HT-29 (cell line): ENCODE measurements at regions not wholly inside any gene's neighbourhood (a gene's known extent, or its start where the extent isn't known, plus 50 kb on each side); places are given as distances from the start of the nearest gene placed in this dataset.
"Not testable (repeated sequence)": the region's sequence is repeated elsewhere in the genome, so short reads cannot be mapped to it uniquely, and the experiment has no call there.

ENCODE experiments used
- DNase-seq: peaks from one replicate; pipeline ENCODE4 v3.0.0-alpha.2; 2015; ENCODE audit warnings: low spot score

DNA sequence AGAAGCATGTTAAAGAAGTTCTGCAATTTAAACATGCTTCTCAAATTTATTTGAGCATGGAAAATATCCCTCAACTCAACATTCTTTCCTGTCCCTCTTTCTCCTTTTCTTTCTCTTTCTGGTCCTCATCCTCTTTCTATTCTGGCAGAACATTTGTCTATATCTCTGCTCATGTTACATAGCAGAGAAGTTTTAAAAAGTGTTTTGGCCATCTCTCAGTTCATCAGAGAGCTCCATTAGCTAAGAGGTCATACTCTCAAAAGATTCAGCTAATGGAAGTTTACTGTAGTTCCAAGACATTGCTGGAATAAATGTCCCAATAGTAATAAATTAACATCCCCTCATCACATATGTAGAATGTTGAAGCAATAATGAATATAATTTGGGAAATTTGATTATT is 53.5 kb downstream of the XCL2 start:
- DNase-seq = no peak

DNA sequence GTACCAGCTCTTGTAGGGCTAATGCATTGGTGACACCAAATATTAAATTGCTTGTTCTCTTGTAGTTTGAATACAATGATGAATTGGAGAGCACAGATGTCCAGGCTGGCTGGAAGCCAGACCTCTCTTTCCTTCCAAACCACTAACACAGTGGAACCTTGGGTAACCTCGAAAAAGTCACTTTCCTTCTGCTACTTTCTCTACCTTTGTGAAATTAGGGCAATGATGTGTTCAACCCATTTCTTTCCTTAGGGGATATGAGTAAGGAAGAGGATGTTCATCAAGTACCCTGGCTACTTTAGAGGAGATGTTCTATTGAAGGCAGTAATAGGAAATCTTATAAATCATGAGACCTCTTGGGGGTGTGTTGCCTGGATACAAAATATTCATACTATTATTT is 55.7 kb downstream of the XCL2 start:
- no peak for DNase-seq

DNA sequence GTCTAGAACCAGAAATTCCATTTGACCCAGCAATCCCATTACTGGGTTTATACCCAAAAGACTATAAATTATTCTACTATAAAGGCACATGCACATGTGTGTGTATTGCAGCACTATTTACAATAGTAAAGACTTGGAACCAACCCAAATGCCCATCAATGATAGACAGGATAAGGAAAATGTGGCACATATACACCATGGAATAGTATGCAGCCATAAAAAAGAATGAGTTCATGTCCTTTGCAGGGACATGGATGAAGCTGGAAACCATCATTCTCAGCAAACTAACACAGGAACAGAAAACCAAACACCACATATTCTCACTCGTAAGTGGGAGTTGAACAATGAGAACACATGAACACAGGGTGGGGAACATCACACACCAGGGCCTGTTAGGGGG is 57.0 kb downstream of the XCL2 start:
- DNase-seq = not testable (repeated sequence)

DNA sequence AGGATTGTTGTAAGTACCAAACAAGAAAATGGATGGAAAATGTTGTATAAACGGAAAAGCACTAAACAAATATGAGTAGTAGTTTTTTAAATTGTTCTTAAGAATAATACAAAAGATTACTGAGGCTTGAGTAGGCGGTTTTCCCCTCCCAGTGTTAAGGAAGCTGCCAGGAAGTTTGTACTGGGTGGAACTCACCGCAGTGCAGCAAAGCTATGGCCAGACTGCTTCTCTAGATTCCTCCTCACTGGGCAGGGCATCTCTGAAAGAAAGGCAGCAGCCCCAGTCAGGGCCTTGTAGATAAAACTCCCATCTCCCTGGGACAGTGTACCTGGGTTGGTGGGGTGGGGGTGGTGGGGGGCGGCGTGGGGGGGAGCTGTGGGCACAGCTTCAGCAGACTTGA is 58.7 kb downstream of the XCL2 start:
- no peak for DNase-seq

DNA sequence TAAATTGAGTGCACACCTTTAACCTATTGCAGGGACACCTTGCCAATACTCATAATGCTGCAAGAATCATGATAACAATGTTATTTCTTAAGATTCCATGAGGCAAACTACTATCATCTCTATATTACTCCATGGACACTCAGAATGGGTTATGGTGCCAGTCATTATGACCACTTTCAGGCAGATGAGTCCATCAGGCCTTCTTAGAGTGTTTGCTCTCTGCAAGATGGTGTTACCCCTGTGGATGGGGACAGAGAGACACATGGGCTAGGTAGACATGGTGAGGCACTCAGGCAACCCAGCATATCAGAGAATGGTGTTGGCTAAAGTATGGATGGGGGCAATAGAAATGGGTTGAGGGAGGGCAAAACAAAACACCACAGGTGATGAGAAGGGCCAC is 59.7 kb downstream of the XCL2 start:
- no peak for DNase-seq

DNA sequence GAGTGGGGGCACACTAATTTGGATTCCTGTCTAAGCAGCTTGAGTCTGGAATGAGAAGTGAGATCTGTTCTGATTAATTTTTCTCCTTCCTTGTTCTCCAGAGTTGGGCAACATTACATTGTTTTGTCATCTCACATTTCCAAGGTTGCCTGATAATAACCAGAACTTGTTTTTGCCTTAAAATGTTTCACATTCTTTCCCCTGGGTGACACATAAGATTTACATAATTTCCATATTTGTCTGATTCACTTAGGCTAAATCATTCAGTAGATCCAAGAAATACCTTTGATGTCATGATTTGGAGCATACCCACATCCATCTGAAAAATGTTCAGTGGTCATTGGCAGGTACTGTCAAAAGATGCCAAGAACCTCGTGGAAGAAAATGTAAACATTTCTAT is 60.3 kb downstream of the XCL2 start:
- DNase-seq = no peak

DNA sequence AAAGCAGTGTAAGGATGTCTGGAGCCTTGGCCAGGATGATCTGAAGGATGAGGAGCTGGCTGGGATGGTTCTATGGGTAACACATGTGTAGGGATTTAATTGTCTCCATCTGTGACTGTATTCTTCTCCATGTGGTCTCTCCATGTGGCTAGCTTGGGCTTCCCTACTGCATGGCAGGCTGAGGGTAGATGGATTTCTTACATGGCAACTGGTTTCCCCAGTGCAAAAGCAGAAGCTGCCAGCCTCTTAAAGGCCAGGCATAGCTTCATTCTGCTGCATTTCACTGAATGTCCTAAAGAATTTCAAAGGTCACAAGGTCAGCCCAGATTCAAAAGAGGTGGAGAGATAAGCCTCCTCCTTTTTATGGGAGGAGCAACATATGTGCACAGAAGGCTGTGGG is 61.7 kb downstream of the XCL2 start:
- no peak for DNase-seq

DNA sequence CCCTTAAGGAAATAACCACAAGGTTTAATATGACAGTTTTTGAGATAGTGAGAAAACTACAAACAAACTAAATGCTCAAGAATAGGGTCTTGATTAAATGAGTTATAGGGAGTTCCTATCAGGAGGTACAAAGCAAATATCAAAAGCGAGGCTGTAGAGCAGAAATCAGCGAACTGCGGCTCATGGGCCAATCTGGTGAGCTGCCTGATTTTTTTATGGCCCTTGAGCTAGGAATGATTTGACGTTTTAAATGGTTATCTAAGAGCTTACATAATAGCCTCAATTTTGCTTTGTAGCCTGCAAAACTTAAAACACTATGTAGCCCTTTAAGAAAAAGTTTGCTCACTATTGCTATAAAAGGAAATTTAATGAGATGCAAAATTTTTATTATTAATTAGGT is 62.2 kb downstream of the XCL2 start:
- no peak for DNase-seq

DNA sequence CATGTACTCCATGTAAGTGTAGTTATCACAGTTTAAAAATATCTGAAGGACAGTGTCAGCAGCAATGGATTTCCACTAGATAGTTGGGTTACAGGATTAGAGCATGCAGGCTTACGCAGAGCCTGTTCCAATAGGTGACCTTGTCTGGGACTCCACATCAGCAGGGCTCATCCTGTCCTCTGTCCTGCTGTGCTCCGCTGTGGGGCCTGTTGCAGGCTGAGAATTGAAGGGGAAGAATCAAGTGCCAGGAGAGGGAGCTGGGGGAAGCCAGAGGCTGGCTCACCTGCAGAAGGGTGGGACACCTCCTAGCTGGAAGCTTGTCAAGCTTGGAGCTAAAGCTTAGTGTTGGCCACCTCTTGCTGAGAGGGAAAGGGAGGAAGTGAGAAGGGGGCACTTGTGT is 62.8 kb downstream of the XCL2 start:
- DNase-seq = no peak

DNA sequence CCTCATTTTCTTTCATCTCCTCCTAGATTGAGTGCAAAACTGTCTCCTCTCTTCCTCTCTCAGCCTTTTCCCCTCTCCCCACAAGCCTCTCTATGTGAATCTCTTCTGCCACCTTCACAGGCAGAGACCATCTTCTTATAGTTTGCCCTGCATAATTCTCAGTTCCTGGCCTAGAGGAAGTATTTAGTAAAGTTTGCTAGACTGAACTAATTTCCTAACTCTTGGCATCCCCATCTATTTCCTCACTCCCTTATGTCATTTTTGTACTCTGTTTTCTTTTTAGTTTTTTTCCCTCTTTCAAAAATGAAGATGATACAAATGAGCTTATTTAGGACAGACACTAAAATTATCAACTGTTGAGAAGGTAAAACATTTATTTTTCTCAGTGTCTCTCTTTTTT is 66.0 kb downstream of the XCL2 start:
- DNase-seq = no peak

DNA sequence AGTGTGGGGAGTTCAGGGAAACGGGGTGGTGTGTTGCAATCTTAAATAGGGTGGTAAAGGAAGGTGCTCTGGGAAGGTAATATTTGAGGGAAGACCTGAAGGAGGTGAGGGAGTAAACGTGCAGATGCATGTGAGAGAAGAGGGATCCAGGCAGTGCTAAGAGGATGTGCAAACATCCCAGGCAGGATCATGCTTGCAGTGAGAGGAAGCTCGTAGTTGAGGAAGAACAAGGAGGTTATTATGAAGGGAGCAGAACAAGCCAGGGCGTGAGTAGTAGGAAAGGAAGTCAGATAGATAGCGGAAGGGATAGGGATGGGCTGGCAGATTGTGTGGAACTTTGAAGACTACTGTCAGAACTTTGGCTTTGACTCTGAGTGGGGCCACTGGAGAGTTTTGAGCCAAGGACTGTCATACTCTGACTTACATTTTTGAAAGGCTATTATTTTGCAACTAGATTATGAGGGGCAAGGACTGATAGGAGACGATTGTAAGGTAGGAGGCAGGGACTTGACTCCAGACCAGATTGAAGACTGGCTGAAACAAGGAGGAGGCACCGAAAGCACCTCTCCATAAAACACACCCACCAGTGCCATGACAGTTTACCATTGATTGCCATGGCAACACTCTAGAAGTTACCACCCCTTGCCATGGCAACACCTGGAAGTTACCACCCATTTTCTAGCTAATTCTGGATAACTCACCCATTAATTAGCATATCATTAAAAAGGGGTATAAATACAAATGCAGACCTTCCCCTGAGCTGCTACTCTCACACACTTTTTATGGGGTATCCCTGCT is 67.0 kb downstream of the XCL2 start:
- no peak for DNase-seq

DNA sequence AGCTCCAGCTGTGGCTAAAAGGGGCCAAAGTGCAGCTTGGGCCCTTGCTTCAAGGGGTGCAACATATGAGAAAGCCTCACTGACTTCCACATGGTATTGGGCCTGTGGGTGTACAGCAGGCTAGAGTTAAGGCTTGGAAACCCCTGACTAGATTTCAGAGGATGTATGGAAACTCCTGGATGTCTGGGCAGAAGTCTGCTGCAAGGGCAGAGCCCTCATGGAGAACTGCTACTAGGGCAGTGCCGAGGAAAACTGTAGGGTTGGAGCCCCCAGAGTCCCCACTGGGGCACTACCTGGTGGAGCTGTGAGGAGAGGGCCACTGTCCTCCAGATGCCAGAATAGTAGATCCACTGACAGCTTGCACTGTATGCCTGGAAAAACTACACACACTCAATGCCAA is 69.5 kb downstream of the XCL2 start:
- no peak for DNase-seq

DNA sequence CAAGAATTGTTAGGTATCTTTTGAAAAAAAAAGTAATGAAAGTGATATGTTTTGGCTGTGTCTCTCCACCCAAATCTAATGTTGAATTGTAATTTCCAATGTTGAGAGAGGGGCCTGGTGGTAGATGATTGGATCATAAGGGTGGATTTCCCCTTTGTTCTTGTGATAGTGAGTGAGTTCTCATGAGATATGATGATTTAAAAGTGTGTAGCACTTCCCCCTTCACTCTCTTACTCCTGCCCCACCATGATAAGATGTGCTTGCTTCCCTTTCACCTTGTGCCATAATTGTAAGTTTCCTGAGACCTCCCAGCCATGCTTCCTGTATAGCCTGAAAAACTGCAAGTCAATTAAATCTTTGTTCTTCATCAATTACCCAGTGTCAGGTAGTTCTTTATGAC is 70.7 kb downstream of the XCL2 start:
- DNase-seq = no peak

DNA sequence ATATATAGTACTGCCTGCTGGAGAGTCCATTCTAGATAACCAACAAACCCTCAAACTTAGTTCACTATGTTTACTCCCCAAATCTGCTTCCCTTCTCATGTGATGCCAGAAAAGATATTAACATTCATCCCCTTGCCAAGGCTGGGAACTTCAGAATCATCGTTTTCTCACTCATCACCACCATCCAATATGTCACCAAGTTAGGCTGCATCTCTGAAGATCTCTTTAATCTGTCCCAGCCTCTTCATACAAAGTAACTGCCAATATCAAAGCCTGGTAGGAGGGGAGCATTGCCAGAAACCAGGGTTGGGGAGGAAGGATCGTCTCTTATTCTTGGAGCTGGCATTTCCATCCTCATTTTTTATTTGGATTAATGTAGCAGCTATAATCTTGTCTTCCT is 71.6 kb downstream of the XCL2 start:
- DNase-seq = no peak

DNA sequence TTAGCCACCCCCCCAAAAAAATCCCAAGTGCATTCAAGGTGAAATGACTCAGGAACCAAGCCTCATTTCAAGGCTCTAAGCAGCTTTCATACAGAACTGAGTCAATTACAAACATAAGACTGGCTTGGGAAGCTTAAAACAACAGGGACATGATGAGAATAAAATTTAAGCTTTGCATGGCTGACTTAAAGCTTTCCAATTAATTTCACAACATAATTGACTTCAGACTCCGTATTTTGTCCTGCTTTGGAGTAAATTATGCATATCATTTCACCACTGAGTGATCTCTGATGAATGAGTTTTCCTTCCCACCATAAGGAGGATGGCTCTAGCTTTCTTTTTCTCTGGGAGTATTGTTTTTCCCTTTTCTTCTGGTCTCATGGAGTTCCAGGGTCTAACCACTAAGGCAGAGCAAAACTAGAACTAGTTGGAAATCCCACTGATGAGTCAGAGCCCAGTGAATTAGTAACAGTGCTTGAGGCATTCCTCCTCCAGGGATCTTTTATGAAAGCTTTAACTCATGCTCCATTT is 72.8 kb downstream of the XCL2 start:
- peak; percentile 58 for DNase-seq

DNA sequence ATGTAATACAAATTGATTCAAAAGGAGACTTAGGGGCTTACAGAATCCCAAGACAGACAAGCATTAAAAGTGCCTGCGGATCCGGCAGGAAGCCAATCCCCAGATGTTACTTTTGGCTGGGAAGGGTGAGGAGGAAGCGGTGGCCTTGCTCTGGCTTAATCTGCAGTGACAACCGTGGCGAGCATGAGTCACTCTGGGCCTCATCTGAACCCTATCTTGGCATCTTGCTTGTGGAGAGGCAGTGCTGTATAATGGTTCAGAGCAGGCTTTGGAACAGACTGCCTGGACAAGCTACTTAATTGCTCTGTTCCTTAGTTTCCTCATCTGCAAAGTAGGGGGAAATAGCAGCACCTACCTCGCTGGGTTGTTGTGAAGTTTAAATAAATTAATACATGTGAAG is 74.1 kb downstream of the XCL2 start:
- DNase-seq = peak; percentile 68

DNA sequence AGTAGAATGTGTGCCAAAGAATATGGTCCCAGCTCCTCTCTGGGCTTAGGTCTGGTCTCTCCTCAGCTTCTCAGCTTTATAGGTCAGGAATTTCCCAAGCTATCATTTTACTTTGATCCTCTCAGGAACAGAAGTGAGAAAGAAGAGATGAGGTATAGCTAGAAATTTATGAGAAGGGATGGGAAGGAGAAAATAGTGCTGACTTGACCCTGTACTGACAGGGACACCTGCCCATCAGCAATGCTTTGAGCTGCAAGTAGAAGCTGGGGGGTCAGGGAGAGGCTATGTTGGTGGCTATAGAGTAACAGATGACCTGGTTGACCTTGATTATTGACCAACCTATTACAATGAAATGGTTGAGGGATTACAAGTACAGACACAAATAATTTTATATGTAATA is 75.0 kb downstream of the XCL2 start:
- DNase-seq = no peak

DNA sequence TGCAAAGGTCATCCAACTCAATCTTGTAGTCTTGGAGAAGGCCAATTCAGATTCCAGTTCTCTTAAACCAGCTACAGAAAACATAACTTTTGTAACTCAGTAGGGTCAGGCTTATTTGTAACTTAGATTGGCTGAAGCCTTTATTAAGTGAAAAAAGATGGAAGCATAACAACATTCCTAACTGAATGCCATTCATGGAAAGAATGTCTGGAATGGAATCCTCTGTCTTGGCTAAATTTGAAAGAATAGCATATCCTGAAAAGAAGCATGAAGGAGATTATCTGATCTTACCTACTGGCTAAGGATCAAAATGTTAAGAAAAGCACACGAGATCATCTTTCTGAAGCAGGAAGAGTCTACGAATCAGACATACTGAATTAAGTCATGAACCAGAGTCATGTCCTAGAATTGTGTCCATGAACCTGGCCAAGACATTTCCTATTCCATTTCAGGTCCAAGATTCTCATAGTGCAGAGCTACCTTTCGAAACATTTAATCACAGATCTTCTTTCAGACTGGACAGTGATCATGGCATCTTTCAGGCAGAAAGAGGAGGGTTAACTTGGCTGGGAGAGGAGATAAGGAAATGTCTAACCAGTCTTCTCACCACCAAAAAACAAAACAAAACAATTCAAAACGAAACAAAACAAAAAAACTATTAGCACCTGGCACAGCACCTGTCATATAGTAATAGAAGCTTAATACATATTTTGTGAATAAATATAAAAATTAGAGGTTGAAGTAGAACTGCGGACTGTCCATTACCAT is 75.6 kb downstream of the XCL2 start:
- DNase-seq = no peak

DNA sequence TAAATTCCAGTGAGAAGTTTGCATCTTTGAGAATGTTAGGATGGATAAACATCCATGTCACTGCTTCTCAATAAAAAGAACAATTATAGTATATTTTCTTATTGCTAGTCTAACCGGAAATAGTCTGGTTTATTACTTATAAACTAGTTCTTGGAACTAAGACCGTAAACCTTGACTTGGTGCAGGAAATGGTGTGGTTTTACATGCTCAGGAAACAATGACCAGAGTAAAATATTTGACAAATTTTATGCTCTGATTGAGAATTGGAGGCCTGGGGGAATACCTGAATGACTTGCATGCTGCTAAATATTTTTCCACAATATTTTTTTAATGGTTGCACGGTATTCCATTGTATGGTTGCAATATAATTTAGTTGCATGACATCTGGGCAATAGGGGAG is 76.3 kb downstream of the XCL2 start:
- DNase-seq = no peak

DNA sequence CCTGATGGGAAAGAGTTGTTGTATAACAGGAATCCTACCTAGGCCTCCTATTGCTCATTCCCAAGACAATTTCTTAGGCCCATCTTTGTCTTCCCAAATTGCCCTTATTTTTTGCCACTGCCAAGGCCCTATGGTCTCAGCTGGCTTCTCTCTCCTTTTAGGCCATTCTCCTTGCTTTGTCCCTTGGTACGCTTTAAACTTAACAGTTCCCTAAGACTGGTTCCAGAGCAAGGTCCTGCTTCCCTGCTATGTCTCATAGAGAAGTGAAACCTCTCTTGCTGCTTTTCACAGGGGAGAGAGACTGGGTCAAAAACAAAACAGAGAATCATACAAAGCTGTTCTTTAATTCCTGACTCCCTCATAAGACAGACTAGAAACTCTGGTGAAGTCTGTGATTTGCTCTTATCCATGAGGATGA is 77.1 kb downstream of the XCL2 start:
- no peak for DNase-seq

DNA sequence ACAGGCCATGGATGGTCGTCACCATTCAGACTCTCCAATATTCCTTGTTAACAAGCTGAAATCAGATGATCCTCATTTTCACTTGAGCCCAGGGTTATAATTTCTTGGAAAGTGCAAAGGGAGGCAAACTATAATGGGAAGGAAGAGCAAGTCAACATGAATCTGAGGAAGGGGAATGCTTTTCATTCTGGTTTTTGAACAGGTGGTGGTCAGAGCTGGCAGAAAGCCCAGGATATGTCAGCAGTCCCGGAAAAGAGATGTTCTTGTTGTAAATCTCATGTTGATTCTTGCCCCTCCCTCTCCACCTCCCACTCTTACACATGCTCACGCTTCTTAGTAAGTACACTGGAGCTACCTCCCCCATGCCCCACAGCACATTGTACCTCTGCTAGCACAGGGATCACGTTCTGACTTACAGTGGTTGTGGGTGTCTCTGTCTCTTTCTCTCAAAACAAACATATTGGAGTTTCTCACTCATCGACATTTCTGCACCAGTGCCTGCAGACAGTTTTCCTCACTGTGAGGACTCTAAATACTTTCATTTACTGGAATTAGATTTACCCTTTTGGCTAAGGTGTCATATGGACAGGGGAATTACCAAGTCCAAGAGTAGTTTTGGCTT is 77.6 kb downstream of the XCL2 start:
- DNase-seq = peak; percentile 40

DNA sequence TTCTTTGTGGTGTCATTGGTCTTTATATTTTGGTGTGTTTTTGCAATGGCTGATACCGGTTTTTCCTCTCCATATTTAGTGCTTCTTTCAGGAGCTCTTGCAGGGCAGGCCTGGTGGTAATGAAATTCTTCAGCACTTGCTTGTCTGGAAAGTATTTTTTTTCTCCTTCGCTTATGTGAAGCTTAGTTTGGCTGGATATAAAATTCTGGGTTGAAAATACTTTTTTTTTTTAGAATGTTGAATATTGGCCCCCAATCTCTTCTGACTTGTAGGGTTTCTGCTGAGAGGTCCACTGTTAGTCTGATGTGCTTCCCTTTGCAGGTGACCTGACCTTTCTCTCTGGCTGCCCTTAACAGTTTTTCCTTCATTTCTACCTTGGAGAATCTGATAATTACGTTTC is 82.7 kb downstream of the XCL2 start:
- DNase-seq = not testable (repeated sequence)

DNA sequence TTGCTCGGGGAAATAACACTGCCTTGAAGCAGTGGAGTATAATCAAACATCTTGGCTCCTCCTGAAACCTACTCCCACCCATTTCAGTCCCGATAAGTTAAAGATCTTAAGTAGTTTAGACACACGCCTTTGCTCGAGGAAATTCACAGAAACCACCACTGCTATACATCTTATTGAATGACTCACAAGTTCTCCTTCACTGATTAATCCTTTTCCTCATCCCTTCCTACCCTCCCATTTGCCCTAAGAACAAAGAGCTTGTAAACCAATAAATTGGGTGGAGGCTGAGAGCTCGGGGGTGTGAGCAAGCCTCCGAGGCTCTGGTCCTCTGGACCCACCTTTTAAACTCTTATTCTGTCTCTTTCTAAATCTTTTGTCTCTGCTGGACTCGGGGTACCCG is 86.5 kb downstream of the XCL2 start:
- DNase-seq = peak; percentile 65
